ENCODE measurements at regions not wholly inside any gene's neighbourhood (a gene's known extent, or its start where the extent isn't known, plus 50 kb on each side); places are given as distances from the start of the nearest gene placed in this dataset.

DNA sequence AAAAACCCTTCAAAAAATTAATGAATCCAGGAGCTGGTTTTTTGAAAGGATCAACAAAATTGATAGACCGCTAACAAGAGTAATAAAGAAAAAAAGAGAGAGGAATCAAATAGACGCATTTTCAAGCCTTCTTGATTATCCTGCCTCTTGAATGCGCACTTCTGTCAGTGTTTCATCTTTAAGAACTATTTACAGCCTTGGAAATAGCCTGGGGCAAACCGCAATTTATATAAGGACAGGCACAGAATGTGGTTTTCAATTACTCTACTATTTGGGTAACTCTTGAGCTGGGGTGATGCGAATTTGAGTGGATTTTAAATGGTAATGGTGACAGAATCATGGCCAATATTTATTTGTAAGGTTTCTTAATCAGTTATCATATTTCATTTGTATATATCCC, 179.1 kb upstream of the OTX2 start:
- Histone ChIP-seq H4K8ac (replicated peaks; ENCODE audit: insufficient read length, low read depth, low read length) (no peak overlapping the region), H2AFZ (ENCODE audit: low read length) (no peak overlapping the region), H3K23me2 (ENCODE audit: insufficient read length, low read depth, low read length, poor library complexity, severe bottlenecking) (no peaks in the 10 kb centered on the region), H3K18ac (ENCODE audit: insufficient read length, low read depth, low read length) (no peak overlapping the region), H3K14ac (ENCODE audit: insufficient read depth, low read length) (no peak overlapping the region), H3K79me2 (ENCODE audit: insufficient read depth, low read length) (no peaks in the 10 kb centered on the region), H3K4me2 (ENCODE audit: insufficient read depth, insufficient read length, low read length) (no peak overlapping the region), H2BK5ac (ENCODE audit: insufficient read length, low read length) (no peak overlapping the region), H4K91ac (ENCODE audit: insufficient read length, low read depth, low read length) (no peak overlapping the region), H4K5ac (ENCODE audit: insufficient read length, low read depth, low read length) (no peak overlapping the region), H3T11ph (ENCODE audit: low read length) (no peak overlapping the region), H3K4ac (ENCODE audit: low read depth, low read length) (no peak overlapping the region; the same call in 1 of the 2 replicates), H3K4me1 (ENCODE audit: insufficient read depth, low read length) (no peaks in the 10 kb centered on the region), H3K23ac (ENCODE audit: insufficient read length, low read depth, low read length) (no peak overlapping the region), H3K27ac (ENCODE audit: insufficient read length, low read depth, low read length) (no peak overlapping the region), H2BK20ac (ENCODE audit: low read depth, low read length, poor library complexity, severe bottlenecking) (no peak overlapping the region), H4K20me1 (ENCODE audit: control insufficient read depth, insufficient read depth, insufficient read length) (no peaks in the 10 kb centered on the region), H2BK120ac (ENCODE audit: low read depth, low read length, poor library complexity, severe bottlenecking) (no peak overlapping the region), H3K27me3 (ENCODE audit: insufficient read depth, low read length) (no peaks in the 10 kb centered on the region), H2BK12ac (ENCODE audit: insufficient read length, low read depth, low read length) (no peak overlapping the region), H3K9ac (ENCODE audit: extremely low read depth, insufficient read length, low read length) (no peak overlapping the region), H3K56ac (ENCODE audit: insufficient read length, low read depth, low read length) (no peak overlapping the region), H3K9me3 (ENCODE audit: control insufficient read depth, low read depth, low read length) (no peaks in the 10 kb centered on the region), H2AK5ac (ENCODE audit: insufficient read length, low read length) (no peak overlapping the region), H3K79me1 (ENCODE audit: insufficient read depth, low read depth, low read length, poor library complexity, severe bottlenecking) (no peaks in the 10 kb centered on the region), H2BK15ac (ENCODE audit: low read depth, low read length) (no peak overlapping the region)
- no peak overlapping the region for H3K4me3 Mint-ChIP-seq
- no peak for DNase-seq
- H3K27me3 Mint-ChIP-seq (ENCODE audit: low read depth), result no peaks in the 10 kb centered on the region
- H3K9me3 Mint-ChIP-seq, result peaks cover 5 to 8% of the 10 kb centered on the region in 2 experiments; a peak in 4 of 5 replicates
- TF ChIP-seq, protein P1, sequence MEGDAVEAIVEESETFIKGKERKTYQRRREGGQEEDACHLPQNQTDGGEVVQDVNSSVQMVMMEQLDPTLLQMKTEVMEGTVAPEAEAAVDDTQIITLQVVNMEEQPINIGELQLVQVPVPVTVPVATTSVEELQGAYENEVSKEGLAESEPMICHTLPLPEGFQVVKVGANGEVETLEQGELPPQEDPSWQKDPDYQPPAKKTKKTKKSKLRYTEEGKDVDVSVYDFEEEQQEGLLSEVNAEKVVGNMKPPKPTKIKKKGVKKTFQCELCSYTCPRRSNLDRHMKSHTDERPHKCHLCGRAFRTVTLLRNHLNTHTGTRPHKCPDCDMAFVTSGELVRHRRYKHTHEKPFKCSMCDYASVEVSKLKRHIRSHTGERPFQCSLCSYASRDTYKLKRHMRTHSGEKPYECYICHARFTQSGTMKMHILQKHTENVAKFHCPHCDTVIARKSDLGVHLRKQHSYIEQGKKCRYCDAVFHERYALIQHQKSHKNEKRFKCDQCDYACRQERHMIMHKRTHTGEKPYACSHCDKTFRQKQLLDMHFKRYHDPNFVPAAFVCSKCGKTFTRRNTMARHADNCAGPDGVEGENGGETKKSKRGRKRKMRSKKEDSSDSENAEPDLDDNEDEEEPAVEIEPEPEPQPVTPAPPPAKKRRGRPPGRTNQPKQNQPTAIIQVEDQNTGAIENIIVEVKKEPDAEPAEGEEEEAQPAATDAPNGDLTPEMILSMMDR (conservative IDR thresholded peaks at IDR 0.05), result no peak
- H3K4me1 Mint-ChIP-seq, result peaks cover 19 to 21% of the 10 kb centered on the region in 2 experiments
- no CpG with 5 or more reads among the region's 5 CpGs for WGBS (ENCODE audit: extremely low coverage, insufficient read length, low lambda C conversion rate)
- H3K27ac Mint-ChIP-seq, result no peak overlapping the region
- H3K36me3 Mint-ChIP-seq (ENCODE audit: insufficient read depth in 1 of 3, low read depth in 3 of 3), result peaks cover 0 to 4% (median 4%) of the 10 kb centered on the region in 3 experiments; a peak in 4 of 7 replicates

All from H9 (cell line).